SU-DHL-6 (cell line): ENCODE measurements at regions not wholly inside any gene's neighbourhood (a gene's known extent, or its start where the extent isn't known, plus 50 kb on each side); places are given as distances from the start of the nearest gene placed in this dataset.

ENCODE experiments used
- EZH2phosphoT487 ChIP-seq: fragments of 200-600 bp; sonication (generic), shearing (Covaris generic); conservative IDR thresholded peaks from 2 replicates; pipeline ENCODE4 v1.6.1; 2018; ENCODE audit warnings: mild to moderate bottlenecking, antibody characterized with exemption, low read length, moderate library complexity, mixed read lengths
- TF ChIP-seq, protein P1 (sequence below): fragments of 200-600 bp; sonication (generic); IDR thresholded peaks from one replicate; pipeline ENCODE4 v1.5.1; 2017; ENCODE audit warnings: antibody characterized with exemption, mild to moderate bottlenecking, low read length, moderate library complexity; ENCODE audit not compliant: insufficient read depth, poor library complexity, severe bottlenecking

DNA sequence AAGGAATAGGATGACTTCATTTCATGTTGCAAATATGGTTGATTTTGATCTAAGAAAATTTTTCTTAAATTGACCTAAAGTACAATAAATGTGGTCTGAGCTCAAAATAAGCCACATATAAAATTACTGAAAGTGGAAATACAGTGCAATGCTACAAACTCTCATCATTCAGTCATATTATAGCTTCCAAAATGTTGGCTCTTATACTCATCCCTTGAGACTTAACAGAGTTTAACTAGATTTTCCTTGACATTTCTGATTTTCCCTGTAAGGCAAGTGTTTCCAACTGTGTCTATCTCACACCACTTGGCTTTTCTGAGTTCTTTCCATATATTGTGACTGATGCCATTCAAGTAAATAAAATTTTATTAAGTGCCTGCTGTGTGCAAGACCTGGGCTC, 123.7 kb upstream of the NTF3 start:
- TF ChIP-seq, protein P1, sequence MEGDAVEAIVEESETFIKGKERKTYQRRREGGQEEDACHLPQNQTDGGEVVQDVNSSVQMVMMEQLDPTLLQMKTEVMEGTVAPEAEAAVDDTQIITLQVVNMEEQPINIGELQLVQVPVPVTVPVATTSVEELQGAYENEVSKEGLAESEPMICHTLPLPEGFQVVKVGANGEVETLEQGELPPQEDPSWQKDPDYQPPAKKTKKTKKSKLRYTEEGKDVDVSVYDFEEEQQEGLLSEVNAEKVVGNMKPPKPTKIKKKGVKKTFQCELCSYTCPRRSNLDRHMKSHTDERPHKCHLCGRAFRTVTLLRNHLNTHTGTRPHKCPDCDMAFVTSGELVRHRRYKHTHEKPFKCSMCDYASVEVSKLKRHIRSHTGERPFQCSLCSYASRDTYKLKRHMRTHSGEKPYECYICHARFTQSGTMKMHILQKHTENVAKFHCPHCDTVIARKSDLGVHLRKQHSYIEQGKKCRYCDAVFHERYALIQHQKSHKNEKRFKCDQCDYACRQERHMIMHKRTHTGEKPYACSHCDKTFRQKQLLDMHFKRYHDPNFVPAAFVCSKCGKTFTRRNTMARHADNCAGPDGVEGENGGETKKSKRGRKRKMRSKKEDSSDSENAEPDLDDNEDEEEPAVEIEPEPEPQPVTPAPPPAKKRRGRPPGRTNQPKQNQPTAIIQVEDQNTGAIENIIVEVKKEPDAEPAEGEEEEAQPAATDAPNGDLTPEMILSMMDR = no peak
- no peak for TF ChIP-seq EZH2phosphoT487
